Mucosa of gallbladder (tissue), 1 donor: ENCODE measurements at regions not wholly inside any gene's neighbourhood (a gene's known extent, or its start where the extent isn't known, plus 50 kb on each side); places are given as distances from the start of the nearest gene placed in this dataset.
"Not testable (repeated sequence)": the region's sequence is repeated elsewhere in the genome, so short reads cannot be mapped to it uniquely, and the experiment has no call there.

Source experiments
- DNase-seq: peaks from one replicate; pipeline ENCODE4 v3.0.0-alpha.2; 2020; ENCODE audit warnings: low spot score
- donor health status: DM: no; HTN: no; CAD: no.

GRCh38 chr3:194884649-194885315, 199.1 kb downstream of the FAM43A start:
- DNase-seq: no peak

- DNase-seq: no peak
These were observed 200.1 kb downstream of the FAM43A start for GRCh38 chr3:194885766-194886165.

- DNase-seq: no peak
These were observed 201.2 kb downstream of the FAM43A start for GRCh38 chr3:194886836-194887235.

GRCh38 chr3:194888062-194888461, 202.4 kb downstream of the FAM43A start:
- DNase-seq: not testable (repeated sequence)

GRCh38 chr3:194888916-194889315, 203.2 kb downstream of the FAM43A start:
- DNase-seq: no peak

- DNase-seq: no peak
These were observed 204.4 kb downstream of the FAM43A start for GRCh38 chr3:194890091-194890490.

- no peak for DNase-seq
These were observed 207.7 kb downstream of the FAM43A start for GRCh38 chr3:194893121-194893987.

GRCh38 chr3:194894538-194894937, 208.9 kb downstream of the FAM43A start:
- no peak for DNase-seq

- DNase-seq: no peak
These were observed 215.3 kb downstream of the FAM43A start for GRCh38 chr3:194900854-194901522.

GRCh38 chr3:194903447-194903846, 217.8 kb downstream of the FAM43A start:
- DNase-seq: not testable (repeated sequence)

- not testable (repeated sequence) for DNase-seq
These were observed 219.3 kb downstream of the FAM43A start for GRCh38 chr3:194904999-194905398.

GRCh38 chr3:194905696-194906095, 220.0 kb downstream of the FAM43A start:
- no peak for DNase-seq

- DNase-seq: peak; percentile 31
These were observed 220.5 kb downstream of the FAM43A start for GRCh38 chr3:194906229-194906629.

GRCh38 chr3:194906970-194907629, 221.4 kb downstream of the FAM43A start:
- DNase-seq: no peak

GRCh38 chr3:194907811-194908210, 222.1 kb downstream of the FAM43A start:
- no peak for DNase-seq

GRCh38 chr3:194908496-194908895, 222.8 kb downstream of the FAM43A start:
- no peak for DNase-seq

GRCh38 chr3:194908972-194909371, 223.3 kb downstream of the FAM43A start:
- DNase-seq: no peak

- no peak for DNase-seq
These were observed 224.8 kb downstream of the FAM43A start for GRCh38 chr3:194910414-194910984.

- no peak for DNase-seq
These were observed 227.6 kb downstream of the FAM43A start for GRCh38 chr3:194913316-194913715.

- peak; percentile 3 for DNase-seq
These were observed 239.2 kb downstream of the FAM43A start for GRCh38 chr3:194924889-194925288.

GRCh38 chr3:194925614-194926013, 239.9 kb downstream of the FAM43A start:
- peak; percentile 8 for DNase-seq

GRCh38 chr3:194928227-194928626, 242.5 kb downstream of the FAM43A start:
- DNase-seq: no peak
